Right lobe of liver (tissue), 6 donors: ENCODE measurements at regions not wholly inside any gene's neighbourhood (a gene's known extent, or its start where the extent isn't known, plus 50 kb on each side); places are given as distances from the start of the nearest gene placed in this dataset.

ENCODE experiments used
- ATAC-seq, 4 donors: fragments of 200-7000 bp; cut with Tn5 transposase; one replicate each; pipeline ENCODE4 v1.9.1; 2020; ENCODE audit warnings: mild to moderate bottlenecking in 4 of 4, moderate library complexity in 4 of 4
- DNase-seq, 3 donors: peaks; one replicate each; pipeline ENCODE4 v3.0.0-alpha.2; 2020
- H3K27ac ChIP-seq, 3 donors: fragments of 200-600 bp; one replicate each; pipeline ENCODE4 v1.8.0; 2022
- H3K27me3 ChIP-seq, 2 donors: fragments of 200-600 bp; one replicate each; pipeline ENCODE4 v1.8.0; 2022
- H3K36me3 ChIP-seq, 4 donors: fragments of 200-600 bp; sonication (generic) in 1 of 4; one replicate each; pipeline versions ENCODE4 v1.5.1 to v1.8.0; 2017 to 2022; ENCODE audit warnings: control low read depth in 1 of 4
- H3K4me1 ChIP-seq, 4 donors: fragments of 200-600 bp; sonication (generic) in 1 of 4; one replicate each; pipeline versions ENCODE4 v1.5.1 to v1.8.0; 2017 to 2022; ENCODE audit warnings: control low read depth in 1 of 4
- H3K4me3 ChIP-seq, 3 donors: fragments of 200-600 bp; one replicate each; pipeline ENCODE4 v1.8.0; 2022
- H3K9me3 ChIP-seq, 4 donors: fragments of 200-600 bp; sonication (generic) in 1 of 4; one replicate each; pipeline versions ENCODE4 v1.5.1 to v1.8.0; 2017 to 2022; ENCODE audit warnings: control low read depth in 1 of 4
- CTCF ChIP-seq, 4 donors: fragments of 200-600 bp in 3 of 4; fragments of 450-650 bp in 1 of 4; IDR thresholded peaks; one replicate each; pipeline versions ENCODE4 v1.5.1 to v1.8.0; 2016 to 2022; ENCODE audit warnings: antibody characterized with exemption in 4 of 4, mild to moderate bottlenecking in 2 of 4
- POLR2A ChIP-seq: fragments of 450-650 bp; IDR thresholded peaks from one replicate; pipeline ENCODE4 v1.6.1; 2017; ENCODE audit warnings: antibody characterized with exemption, mild to moderate bottlenecking
- WGBS: methylation state at CpG from one replicate; pipeline ENCODE4 v1.1.6; 2018; ENCODE audit warnings: low coverage, low lambda C conversion rate; ENCODE audit not compliant: insufficient coverage; ENCODE audit errors: missing lambda C conversion rate; 5-methylcytosine and 5-hydroxymethylcytosine counted together
- intact Hi-C, 2 donors: fragments of 100-400 bp; cut with DNase I; formaldehyde crosslinking; loops; one replicate each; pipeline versions ENCODE4 v1.11.2 to v1.14.1; 2022
- donor health status: DM: no; HTN: yes; CAD: no.
- donor health status: DM: no; HTN: no; CAD: no.
- donor health status: DM: no; HTN: no; CAD: no.
- donor health status: DM: no; HTN: yes; CAD: no.
- donor health status: DM: no; HTN: yes; CAD: no.

GRCh38 chr10:64529003-64529350 is 1007.8 kb downstream of the REEP3 start:
- no peak overlapping the region for H3K27ac ChIP-seq
- no peaks in the 10 kb centered on the region for H3K27me3 ChIP-seq
- no peaks in the 10 kb centered on the region for H3K36me3 ChIP-seq
- WGBS: 17% methylated on average over 1 of the region's 1 CpG
- no peak overlapping the region for H3K4me3 ChIP-seq
- no peak for DNase-seq
- TF ChIP-seq POLR2A: no peak
- no peak for TF ChIP-seq CTCF (IDR thresholded peaks at IDR 0.05)
- intact Hi-C loops: no loop called here
- H3K9me3 ChIP-seq: no peaks in the 10 kb centered on the region
- ATAC-seq: no peak
- H3K4me1 ChIP-seq: no peaks in the 10 kb centered on the region

- 82% methylated on average over 2 of the region's 2 CpGs for WGBS
- no peak for DNase-seq
These were observed 1013.4 kb downstream of the REEP3 start for GRCh38 chr10:64534616-64535015.

GRCh38 chr10:64535131-64535867 is 1014.1 kb downstream of the REEP3 start:
- Histone ChIP-seq H3K4me1 (no peaks in the 10 kb centered on the region), H3K9me3 (no peaks in the 10 kb centered on the region)
- intact Hi-C loops: no loop called here

More at GRCh38 chr10:64534616-64535015, 1013.4 kb downstream of the REEP3 start:
- Histone ChIP-seq H3K4me3 (no peak overlapping the region), H3K9me3 (no peaks in the 10 kb centered on the region), H3K27ac (no peak overlapping the region), H3K27me3 (no peaks in the 10 kb centered on the region), H3K36me3 (no peaks in the 10 kb centered on the region), H3K4me1 (no peaks in the 10 kb centered on the region)
- intact Hi-C loops: no loop called here
- no peak for TF ChIP-seq POLR2A
- no peak for TF ChIP-seq CTCF (IDR thresholded peaks at IDR 0.05)
- no peak for ATAC-seq

GRCh38 chr10:64537112-64537511 is 1015.9 kb downstream of the REEP3 start:
- ATAC-seq (no peak), DNase-seq (no peak)
- Histone ChIP-seq H3K4me1 (no peaks in the 10 kb centered on the region), H3K27me3 (no peaks in the 10 kb centered on the region), H3K36me3 (no peaks in the 10 kb centered on the region), H3K4me3 (no peak overlapping the region), H3K9me3 (no peaks in the 10 kb centered on the region), H3K27ac (no peak overlapping the region)
- TF ChIP-seq CTCF (IDR thresholded peaks at IDR 0.05) (no peak), POLR2A (no peak)
- intact Hi-C loops: no loop called here

More at GRCh38 chr10:64535131-64535867, 1014.1 kb downstream of the REEP3 start:
- TF ChIP-seq POLR2A (no peak), CTCF (IDR thresholded peaks at IDR 0.05) (no peak)
- DNase-seq: no peak
- no peaks in the 10 kb centered on the region for H3K27me3 ChIP-seq
- no peak overlapping the region for H3K4me3 ChIP-seq
- 78% methylated on average over 9 of the region's 9 CpGs for WGBS
- no peak for ATAC-seq
- no peak overlapping the region for H3K27ac ChIP-seq
- H3K36me3 ChIP-seq: no peaks in the 10 kb centered on the region

- Histone ChIP-seq H3K4me3 (no peak overlapping the region), H3K27me3 (no peaks in the 10 kb centered on the region), H3K4me1 (no peaks in the 10 kb centered on the region), H3K36me3 (no peaks in the 10 kb centered on the region), H3K9me3 (no peaks in the 10 kb centered on the region), H3K27ac (no peak overlapping the region)
- intact Hi-C loops: no loop called here
- ATAC-seq (no peak), DNase-seq (no peak)
- TF ChIP-seq POLR2A (no peak), CTCF (IDR thresholded peaks at IDR 0.05) (no peak)
- 74% methylated on average over 5 of the region's 5 CpGs for WGBS
These were observed 1016.7 kb downstream of the REEP3 start for GRCh38 chr10:64537928-64538327.
